Glomerular visceral epithelial cell (primary cell): ENCODE measurements at regions not wholly inside any gene's neighbourhood (a gene's known extent, or its start where the extent isn't known, plus 50 kb on each side); places are given as distances from the start of the nearest gene placed in this dataset.

Source experiments
- DNase-seq: peaks from one replicate; pipeline ENCODE4 v3.0.0-alpha.2; 2016; ENCODE audit errors: extremely low spot score

DNA sequence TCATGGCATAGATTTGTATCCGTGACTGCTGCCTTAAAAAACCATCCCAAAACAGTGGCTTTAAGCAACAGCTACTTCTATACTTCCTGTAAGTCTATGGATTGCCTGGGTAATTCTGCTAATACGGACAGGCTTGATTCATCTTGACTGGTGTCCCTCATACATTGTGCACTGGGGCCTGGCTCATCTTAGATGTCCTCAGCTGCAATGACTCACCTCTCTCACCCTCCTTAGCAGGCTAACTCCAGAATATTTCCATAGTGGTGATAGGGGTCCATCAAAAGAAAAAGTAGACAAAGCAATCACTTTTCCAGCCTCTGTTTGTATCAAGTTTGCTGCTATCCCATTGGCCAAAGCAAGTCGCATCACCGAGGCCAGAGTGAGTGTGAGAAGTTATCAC lies 409.1 kb upstream of the KAZN start:
- no peak for DNase-seq

GRCh38 chr1:14190508-14190907 lies 408.0 kb upstream of the KAZN start:
- peak; percentile 54 for DNase-seq

DNA sequence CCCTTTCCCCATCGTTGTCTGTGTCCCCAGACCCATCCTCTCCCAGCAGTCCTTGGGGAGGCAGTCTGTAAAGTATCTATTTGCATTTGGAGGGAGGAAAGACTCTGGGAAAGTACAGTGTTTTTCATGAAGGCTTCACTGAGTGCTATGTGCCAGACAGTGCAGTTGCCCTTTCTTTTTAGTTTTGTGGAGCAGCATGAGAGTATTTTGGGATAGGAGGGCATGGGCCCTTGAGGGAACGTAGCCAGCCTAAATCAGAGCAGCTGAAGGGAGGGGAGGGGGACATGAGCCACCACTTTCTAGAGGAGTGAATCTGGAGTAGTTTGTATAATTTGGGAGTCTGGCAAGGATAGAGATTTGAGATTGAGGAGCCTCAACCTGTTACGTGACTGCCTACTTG lies 404.0 kb upstream of the KAZN start:
- DNase-seq, result no peak

GRCh38 chr1:14205066-14205465 lies 393.4 kb upstream of the KAZN start:
- no peak for DNase-seq

GRCh38 chr1:14215151-14215550 lies 383.3 kb upstream of the KAZN start:
- DNase-seq, result no peak

GRCh38 chr1:14217384-14217783 lies 381.1 kb upstream of the KAZN start:
- DNase-seq, result no peak

DNA sequence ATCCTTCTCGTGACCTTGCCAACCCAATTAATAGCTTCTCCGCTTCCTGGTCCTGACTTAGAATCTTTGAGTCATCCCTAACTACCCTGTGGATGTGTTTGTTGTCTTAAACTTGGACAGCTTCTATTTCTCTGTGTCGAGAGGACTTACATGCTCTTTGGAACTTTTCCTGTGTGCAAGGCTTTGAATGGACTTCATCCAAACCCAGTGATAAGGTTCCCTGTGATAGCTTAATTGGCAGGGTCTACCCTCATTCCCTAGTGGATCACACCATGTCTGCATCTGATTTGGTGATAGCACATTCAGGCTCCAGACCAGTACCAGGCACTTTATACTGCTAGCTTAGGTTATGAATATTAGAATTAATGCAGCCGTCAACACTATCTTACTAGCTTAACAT lies 378.2 kb upstream of the KAZN start:
- DNase-seq, result no peak

DNA sequence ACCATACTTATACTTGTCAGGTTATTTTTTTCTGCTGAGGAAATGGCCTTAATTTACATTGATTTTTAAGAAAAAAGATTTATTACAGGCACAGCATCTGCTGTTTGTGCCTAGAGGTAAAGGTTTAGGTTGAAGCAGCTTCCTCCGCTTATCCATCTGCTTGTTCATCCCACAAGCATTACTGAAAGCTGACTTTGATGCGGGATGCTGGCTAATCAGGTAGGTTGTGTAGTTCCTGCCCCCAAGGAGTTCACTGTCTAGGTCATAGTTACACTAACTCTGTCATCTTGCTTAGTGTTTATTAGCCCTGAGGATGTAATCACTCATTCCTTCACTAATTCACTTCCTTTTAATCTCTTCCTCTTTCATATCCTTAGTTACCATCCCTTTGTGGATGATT lies 377.7 kb upstream of the KAZN start:
- DNase-seq, result no peak

DNA sequence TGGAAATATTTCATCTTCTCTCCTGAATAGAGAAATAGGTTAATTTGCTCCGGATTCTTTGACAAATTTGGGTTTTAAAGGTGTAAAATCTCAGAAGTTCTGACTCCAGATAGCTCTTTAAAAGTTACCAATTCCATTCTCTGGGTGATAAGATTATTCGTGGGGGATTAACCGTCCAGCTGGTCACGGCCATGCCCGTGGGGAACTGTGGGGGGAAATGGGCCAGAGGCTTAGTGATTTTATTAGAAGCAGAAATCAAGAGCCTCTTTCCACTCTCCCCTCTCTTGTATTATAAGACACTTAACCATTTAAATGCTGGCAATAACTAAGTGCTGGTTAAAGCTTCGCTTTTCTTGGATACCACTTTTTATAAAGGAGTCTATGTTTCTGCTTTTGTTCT lies 376.4 kb upstream of the KAZN start:
- no peak for DNase-seq

DNA sequence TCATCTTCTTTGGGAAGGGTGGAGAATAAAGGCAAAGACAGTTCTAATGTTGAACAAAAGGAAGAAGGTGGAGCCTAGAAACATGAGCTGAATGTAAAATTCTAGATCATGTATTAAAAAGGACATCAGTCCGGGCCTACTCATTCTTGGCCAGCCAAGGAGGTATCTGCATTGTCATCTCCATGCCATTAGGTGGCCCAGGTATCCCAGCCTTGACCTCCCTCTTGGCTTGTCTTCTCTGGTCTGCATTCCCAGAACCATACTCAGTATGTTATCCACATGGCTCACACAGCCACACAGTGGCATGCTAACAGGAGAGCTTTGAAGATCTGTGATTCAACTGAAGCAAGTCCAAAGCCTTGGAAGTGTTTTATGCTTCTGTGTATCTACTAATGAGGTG lies 369.8 kb upstream of the KAZN start:
- no peak for DNase-seq

DNA sequence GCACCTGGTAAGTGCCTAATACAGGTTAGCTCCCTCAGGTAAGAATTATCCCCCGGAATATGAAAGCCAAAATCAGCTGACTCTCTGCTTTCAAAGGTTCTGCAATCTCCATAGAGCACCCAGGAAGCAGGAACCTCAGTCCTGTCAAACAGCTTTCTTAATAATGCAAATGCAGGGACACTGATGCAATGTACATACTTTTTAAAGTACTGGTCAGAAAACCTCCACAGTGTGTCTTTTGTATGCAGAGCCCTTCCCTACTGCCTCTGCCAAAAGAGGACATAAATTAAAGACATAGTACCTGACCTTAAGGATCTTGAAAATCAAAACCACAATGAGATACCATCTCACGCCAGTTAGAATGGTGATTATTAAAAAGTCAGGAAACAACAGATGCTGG lies 365.0 kb upstream of the KAZN start:
- no peak for DNase-seq

GRCh38 chr1:14236097-14236496 lies 362.4 kb upstream of the KAZN start:
- no peak for DNase-seq

GRCh38 chr1:14238472-14239307 lies 359.8 kb upstream of the KAZN start:
- no peak for DNase-seq

DNA sequence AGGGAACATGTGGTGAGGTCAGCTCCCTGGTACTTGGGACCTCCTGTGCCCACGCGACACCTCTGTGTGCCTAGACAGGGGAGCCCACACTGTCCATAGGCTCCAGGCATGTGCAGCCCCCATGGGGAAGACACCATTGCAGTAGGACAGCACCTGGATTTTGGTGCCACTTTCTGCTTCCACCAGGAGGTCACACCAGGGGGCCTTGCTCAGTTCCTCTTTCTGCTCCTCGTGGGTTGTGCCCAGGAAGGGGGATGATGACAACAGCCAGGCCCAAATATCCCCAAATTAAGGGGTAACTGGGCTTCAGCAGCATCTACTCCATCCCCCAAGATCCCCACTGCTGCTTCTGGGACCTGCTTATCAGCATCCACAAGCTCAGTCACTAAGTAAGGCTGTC lies 358.2 kb upstream of the KAZN start:
- DNase-seq, result no peak

GRCh38 chr1:14242123-14242522 lies 356.4 kb upstream of the KAZN start:
- DNase-seq, result no peak

- DNase-seq, result no peak
Measured at GRCh38 chr1:14242870-14243269, 355.6 kb upstream of the KAZN start.

GRCh38 chr1:14245954-14246353 lies 352.5 kb upstream of the KAZN start:
- no peak for DNase-seq

DNA sequence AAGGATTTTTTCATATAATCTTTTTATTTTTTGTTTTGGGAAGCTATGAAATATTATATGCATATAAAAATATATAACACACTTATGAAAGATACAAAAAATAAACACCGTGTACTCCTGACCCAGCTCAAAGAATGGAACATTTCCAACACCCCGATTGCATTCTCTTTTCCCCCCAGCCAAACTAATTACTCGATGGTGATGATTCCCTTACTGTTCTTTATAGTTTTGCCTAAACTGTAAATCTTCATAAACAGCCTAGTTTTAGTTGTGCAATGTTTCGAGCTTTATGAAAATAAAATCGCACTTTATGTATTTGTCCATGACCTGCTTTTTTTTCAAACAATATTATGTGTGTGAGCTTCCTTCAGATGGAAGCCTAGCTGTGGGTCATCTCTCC lies 352.0 kb upstream of the KAZN start:
- DNase-seq, result no peak

GRCh38 chr1:14247666-14248065 lies 350.8 kb upstream of the KAZN start:
- DNase-seq, result no peak

DNA sequence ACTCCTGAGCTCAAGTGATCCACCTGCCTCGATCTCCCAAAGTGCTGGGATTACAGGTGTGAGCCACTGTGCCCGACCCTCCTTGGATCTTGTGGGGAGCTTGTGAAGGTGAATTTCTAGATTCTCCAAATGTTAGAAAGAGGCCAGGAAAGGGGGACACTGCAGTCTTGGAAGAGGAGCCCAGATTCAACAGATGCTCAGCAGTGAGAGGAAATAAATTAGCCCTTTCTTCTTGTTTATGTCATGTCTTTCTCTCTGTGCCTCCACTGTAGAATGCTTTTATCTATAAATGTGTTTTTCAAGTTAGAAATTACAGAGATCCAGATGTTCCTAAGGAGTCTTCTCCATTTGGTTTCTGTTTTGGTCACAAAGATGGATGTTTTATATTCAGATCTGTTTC lies 346.6 kb upstream of the KAZN start:
- DNase-seq, result no peak

GRCh38 chr1:14253676-14254075 lies 344.8 kb upstream of the KAZN start:
- DNase-seq, result no peak

- no peak for DNase-seq
Measured at GRCh38 chr1:14254251-14254650, 344.2 kb upstream of the KAZN start.

DNA sequence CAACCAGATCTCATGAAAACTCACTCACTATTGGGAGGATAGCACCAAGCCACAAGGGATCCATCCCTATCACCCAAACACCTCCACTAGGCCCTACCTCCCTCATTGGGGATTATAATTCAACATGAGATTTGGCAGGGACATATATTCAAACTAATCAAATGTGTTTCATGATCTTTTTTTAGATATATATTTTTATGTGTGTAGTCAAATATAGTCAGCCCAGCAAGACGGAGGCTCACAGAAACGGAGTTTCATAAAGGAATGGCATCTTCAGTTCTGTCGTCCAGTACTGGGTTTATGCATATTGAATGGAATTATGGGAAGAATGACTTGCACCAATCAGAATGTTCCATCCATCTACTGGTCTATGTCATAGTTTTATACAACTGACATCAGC lies 343.3 kb upstream of the KAZN start:
- DNase-seq, result no peak

DNA sequence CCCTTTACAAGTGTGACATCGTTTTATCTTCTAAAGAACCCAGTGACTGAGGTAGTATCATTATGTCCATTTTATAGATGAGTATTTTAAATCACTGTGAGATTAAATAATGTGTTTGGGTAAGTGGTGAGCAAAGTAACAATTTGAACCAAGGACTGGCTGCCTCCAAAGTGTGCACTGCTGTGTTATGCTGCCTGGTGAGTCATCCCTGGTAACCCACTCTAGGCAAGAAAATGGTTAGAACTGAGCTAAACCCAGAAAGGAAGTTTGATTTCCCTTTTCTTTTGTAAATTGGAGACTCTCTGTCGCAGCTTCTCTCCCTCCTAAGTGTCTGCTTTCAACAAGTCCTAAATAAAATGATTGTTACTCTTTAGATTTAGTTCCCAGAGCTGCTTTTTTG lies 342.8 kb upstream of the KAZN start:
- DNase-seq, result peak; percentile 14
